Chondrocyte (in vitro differentiated cells): ENCODE measurements at regions not wholly inside any gene's neighbourhood (a gene's known extent, or its start where the extent isn't known, plus 50 kb on each side); places are given as distances from the start of the nearest gene placed in this dataset.

Source experiments
- DNase-seq: peaks from one replicate; pipeline ENCODE4 v3.0.0; 2021; ENCODE audit warnings: mixed read lengths, low spot score
- H3K27ac Mint-ChIP-seq: one replicate; pipeline ENCODE4 v1.8.0; 2021; ENCODE audit warnings: mild to moderate bottlenecking, moderate library complexity, mixed read lengths; ENCODE audit not compliant: unreplicated experiment
- H3K27me3 Mint-ChIP-seq: 2 replicates; pipeline ENCODE4 v1.8.0; 2021; ENCODE audit warnings: low read depth, mixed read lengths
- H3K36me3 Mint-ChIP-seq: 2 replicates; pipeline ENCODE4 v1.8.0; 2021; ENCODE audit warnings: low read depth, mixed read lengths
- H3K4me1 Mint-ChIP-seq: 2 replicates; pipeline ENCODE4 v1.8.0; 2021; ENCODE audit warnings: low read depth, mild to moderate bottlenecking, mixed read lengths
- H3K4me3 Mint-ChIP-seq: one replicate; pipeline ENCODE4 v1.8.0; 2021; ENCODE audit warnings: mild to moderate bottlenecking, moderate library complexity, mixed read lengths; ENCODE audit not compliant: unreplicated experiment
- H3K9me3 Mint-ChIP-seq: 2 replicates; pipeline ENCODE4 v1.8.0; 2021; ENCODE audit warnings: low read depth, mixed read lengths
- CTCF ChIP-seq: fragments of 200-600 bp; sonication (generic); IDR thresholded peaks from 2 replicates; pipeline ENCODE4 v1.5.0; 2021; ENCODE audit warnings: antibody characterized with exemption, mild to moderate bottlenecking, moderate library complexity

DNA sequence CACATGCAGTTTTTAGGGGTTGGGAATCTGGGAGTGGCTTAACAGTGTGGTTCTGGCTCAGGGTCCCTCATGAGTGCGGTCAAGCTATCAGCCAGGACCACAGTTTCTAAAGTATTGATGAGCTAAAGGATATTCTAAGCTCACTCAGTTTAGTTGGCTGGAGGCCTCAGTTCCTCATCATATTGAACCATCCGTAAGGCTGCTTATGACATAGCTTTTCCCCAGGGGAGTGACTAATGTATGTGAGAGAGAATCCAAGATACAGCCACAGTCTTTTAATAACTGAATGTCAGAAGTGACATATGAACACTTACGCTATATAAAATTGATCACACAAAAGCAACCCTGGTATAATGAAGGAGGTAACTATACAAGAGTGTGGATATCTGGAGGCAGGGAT is 245.3 kb downstream of the POLR1F start:
- DNase-seq: no peak
- Mint-ChIP-seq H3K9me3 (no peaks in the 10 kb centered on the region), H3K27ac (no peak overlapping the region), H3K27me3 (no peaks in the 10 kb centered on the region), H3K4me3 (no peak overlapping the region), H3K36me3 (no peaks in the 10 kb centered on the region), H3K4me1 (no peaks in the 10 kb centered on the region)
- no peak for TF ChIP-seq CTCF

DNA sequence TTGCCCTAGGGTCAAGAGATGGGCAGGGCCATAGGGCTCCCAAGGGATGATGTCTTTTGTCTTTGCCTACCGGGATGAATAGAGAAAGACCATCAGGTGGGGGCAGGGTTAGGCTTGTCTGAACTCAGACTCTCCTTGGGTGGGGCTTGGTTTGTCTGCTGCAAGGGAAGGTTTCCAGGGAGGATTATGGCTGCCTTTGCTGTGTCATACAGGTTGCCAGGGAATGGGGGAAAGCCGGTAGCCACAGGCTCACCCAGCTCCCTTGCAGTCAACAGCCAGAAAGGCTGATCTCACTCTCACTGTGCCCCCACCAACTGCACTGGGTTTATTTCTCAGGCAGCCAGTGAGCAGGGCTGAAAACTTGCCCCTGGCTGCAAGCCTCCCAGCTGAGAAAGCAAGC is 253.2 kb downstream of the POLR1F start:
- no peak for DNase-seq
- H3K27ac Mint-ChIP-seq: no peak overlapping the region
- H3K4me1 Mint-ChIP-seq: no peaks in the 10 kb centered on the region
- peaks cover 10% of the 10 kb centered on the region for H3K9me3 Mint-ChIP-seq
- H3K4me3 Mint-ChIP-seq: no peak overlapping the region
- H3K36me3 Mint-ChIP-seq: peaks cover 2% of the 10 kb centered on the region
- H3K27me3 Mint-ChIP-seq: no peaks in the 10 kb centered on the region
- TF ChIP-seq CTCF: no peak

GRCh38 chr7:19448091-19448490 is 260.7 kb downstream of the POLR1F start:
- Mint-ChIP-seq H3K4me1 (no peaks in the 10 kb centered on the region), H3K9me3 (peaks cover 22% of the 10 kb centered on the region), H3K4me3 (no peak overlapping the region), H3K27ac (no peak overlapping the region), H3K36me3 (no peaks in the 10 kb centered on the region), H3K27me3 (no peaks in the 10 kb centered on the region)
- no peak for TF ChIP-seq CTCF
- no peak for DNase-seq

- H3K4me1 Mint-ChIP-seq: no peaks in the 10 kb centered on the region
- H3K9me3 Mint-ChIP-seq: peaks cover 2% of the 10 kb centered on the region
- TF ChIP-seq CTCF: peak; percentile 81
- H3K36me3 Mint-ChIP-seq: no peaks in the 10 kb centered on the region
- H3K4me3 Mint-ChIP-seq: no peak overlapping the region
- peak overlapping the region; percentile 10 for H3K27ac Mint-ChIP-seq
- DNase-seq: no peak
- no peaks in the 10 kb centered on the region for H3K27me3 Mint-ChIP-seq
Measured at GRCh38 chr7:19442016-19442785, 266.6 kb downstream of the POLR1F start.

DNA sequence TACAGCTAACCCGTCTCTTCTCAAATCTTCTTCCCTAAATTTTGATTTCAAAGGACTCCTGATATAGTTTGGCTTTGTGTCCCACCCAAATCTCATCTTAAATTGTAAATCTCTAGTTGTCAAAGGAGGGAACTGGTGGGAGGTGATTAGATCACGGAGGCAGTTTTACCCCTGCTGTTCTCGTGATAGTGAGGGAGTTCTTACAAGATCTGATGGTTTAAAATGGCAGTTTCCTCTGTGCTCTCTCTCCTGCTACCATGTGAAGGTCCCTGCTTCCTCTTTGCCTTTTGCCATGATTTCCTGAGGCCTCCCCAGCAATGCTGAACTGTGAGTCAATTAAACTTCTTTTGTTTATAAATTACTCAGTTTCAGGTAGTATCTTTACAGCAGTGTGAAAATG is 269.3 kb downstream of the POLR1F start:
- no peaks in the 10 kb centered on the region for H3K4me1 Mint-ChIP-seq
- H3K27ac Mint-ChIP-seq: no peak overlapping the region
- H3K36me3 Mint-ChIP-seq: no peaks in the 10 kb centered on the region
- no peak overlapping the region for H3K4me3 Mint-ChIP-seq
- no peaks in the 10 kb centered on the region for H3K9me3 Mint-ChIP-seq
- no peak for TF ChIP-seq CTCF
- H3K27me3 Mint-ChIP-seq: no peaks in the 10 kb centered on the region
- DNase-seq: no peak
